Smooth muscle cell (in vitro differentiated cells): ENCODE measurements at regions not wholly inside any gene's neighbourhood (a gene's known extent, or its start where the extent isn't known, plus 50 kb on each side); places are given as distances from the start of the nearest gene placed in this dataset.

Experiments used
- DNase-seq: peaks from one replicate; lab custom pipeline; 2025; ENCODE audit not compliant: unreplicated experiment; lab: John Stamatoyannopoulos, UW
- H2AFZ ChIP-seq: fragments of 200-600 bp; sonication (generic); 2 replicates; pipeline ENCODE4 v1.6.0; 2016; ENCODE audit warnings: antibody characterized with exemption, low read depth, mild to moderate bottlenecking
- H3F3A ChIP-seq: fragments of 200-600 bp; sonication (generic); 2 replicates; pipeline ENCODE4 v1.6.0; 2017; ENCODE audit warnings: antibody characterized with exemption, low read depth
- H3K27ac ChIP-seq: fragments of 200-600 bp; sonication (generic); 2 replicates; pipeline ENCODE4 v1.5.1; 2016; ENCODE audit warnings: low read depth, mild to moderate bottlenecking
- H3K27me3 ChIP-seq: fragments of 200-600 bp; sonication (generic); 2 replicates; pipeline ENCODE4 v1.6.1; 2016; ENCODE audit warnings: low read depth, mild to moderate bottlenecking
- H3K36me3 ChIP-seq: fragments of 200-600 bp; sonication (generic); 2 replicates; pipeline ENCODE4 v1.5.1; 2016; ENCODE audit warnings: low read depth
- H3K4me1 ChIP-seq: fragments of 200-600 bp; sonication (generic); 2 replicates; pipeline ENCODE4 v1.5.1; 2016; ENCODE audit warnings: low read depth
- H3K4me2 ChIP-seq: fragments of 200-600 bp; sonication (generic); 2 replicates; pipeline ENCODE4 v1.6.0; 2016; ENCODE audit warnings: mild to moderate bottlenecking
- H3K4me3 ChIP-seq: fragments of 200-600 bp; sonication (generic); 2 replicates; pipeline ENCODE4 v1.5.1; 2016; ENCODE audit warnings: mild to moderate bottlenecking
- H3K79me2 ChIP-seq: fragments of 200-600 bp; sonication (generic); 2 replicates; pipeline ENCODE4 v1.6.0; 2016; ENCODE audit warnings: low read depth, mild to moderate bottlenecking
- H3K9ac ChIP-seq: fragments of 200-600 bp; sonication (generic); 2 replicates; pipeline ENCODE4 v1.6.0; 2016; ENCODE audit warnings: low read depth
- H3K9me3 ChIP-seq: fragments of 200-600 bp; sonication (generic); replicated peaks from 2 replicates; pipeline ENCODE4 v1.5.1; 2016; ENCODE audit warnings: low read depth
- H4K20me1 ChIP-seq: fragments of 200-600 bp; sonication (generic); 2 replicates; pipeline ENCODE4 v1.6.0; 2016; ENCODE audit warnings: low read depth
- CTCF ChIP-seq: fragments of 200-600 bp; sonication (generic); IDR thresholded peaks from 2 replicates; pipeline ENCODE4 v1.5.1; 2017; ENCODE audit warnings: borderline replicate concordance, mild to moderate bottlenecking, antibody characterized with exemption; ENCODE audit not compliant: insufficient read depth, poor library complexity, severe bottlenecking
- WGBS: methylation state at CpG from one replicate; pipeline ENCODE4 v1.1.7; 2016; ENCODE audit warnings: low lambda C conversion rate; 5-methylcytosine and 5-hydroxymethylcytosine counted together

GRCh38 chr4:188989371-188989770, 850.1 kb downstream of the TRIML1 start:
- H3K4me1 ChIP-seq, result no peaks in the 10 kb centered on the region
- H3K79me2 ChIP-seq, result no peaks in the 10 kb centered on the region
- no peaks in the 10 kb centered on the region for H3K36me3 ChIP-seq
- no peaks in the 10 kb centered on the region for H3K9me3 ChIP-seq
- no peak overlapping the region for H3K4me2 ChIP-seq
- no peaks in the 10 kb centered on the region for H3K27me3 ChIP-seq
- no peak for DNase-seq
- H4K20me1 ChIP-seq, result no peaks in the 10 kb centered on the region
- no peak overlapping the region for H3K4me3 ChIP-seq
- no peak overlapping the region for H2AFZ ChIP-seq
- no peaks in the 10 kb centered on the region for H3F3A ChIP-seq
- WGBS, result 91% methylated on average over 3 of the region's 3 CpGs
- H3K27ac ChIP-seq, result no peak overlapping the region
- TF ChIP-seq CTCF, result no peak
- no peak overlapping the region for H3K9ac ChIP-seq

GRCh38 chr4:188992706-188993105, 853.5 kb downstream of the TRIML1 start:
- 56% methylated on average over 1 of the region's 1 CpG for WGBS
- H3K4me2 ChIP-seq, result no peak overlapping the region
- DNase-seq, result no peak

GRCh38 chr4:188993871-188994270, 854.6 kb downstream of the TRIML1 start:
- Histone ChIP-seq H3F3A (no peaks in the 10 kb centered on the region), H3K27ac (no peak overlapping the region), H3K9me3 (no peaks in the 10 kb centered on the region), H3K4me3 (no peak overlapping the region), H2AFZ (no peak overlapping the region), H3K4me2 (no peak overlapping the region), H3K9ac (no peak overlapping the region), H4K20me1 (no peaks in the 10 kb centered on the region), H3K36me3 (no peaks in the 10 kb centered on the region), H3K79me2 (no peaks in the 10 kb centered on the region), H3K27me3 (no peaks in the 10 kb centered on the region), H3K4me1 (no peaks in the 10 kb centered on the region)
- no peak for DNase-seq
- WGBS, result 92% methylated on average over 6 of the region's 6 CpGs
- TF ChIP-seq CTCF, result no peak

More at GRCh38 chr4:188992706-188993105, 853.5 kb downstream of the TRIML1 start:
- H3K36me3 ChIP-seq, result no peaks in the 10 kb centered on the region
- H3K9ac ChIP-seq, result no peak overlapping the region
- H3K27ac ChIP-seq, result no peak overlapping the region
- no peaks in the 10 kb centered on the region for H3K4me1 ChIP-seq
- no peaks in the 10 kb centered on the region for H3F3A ChIP-seq
- no peaks in the 10 kb centered on the region for H3K79me2 ChIP-seq
- no peak for TF ChIP-seq CTCF
- no peaks in the 10 kb centered on the region for H3K27me3 ChIP-seq
- H4K20me1 ChIP-seq, result no peaks in the 10 kb centered on the region
- H3K9me3 ChIP-seq, result no peaks in the 10 kb centered on the region
- H3K4me3 ChIP-seq, result no peak overlapping the region
- H2AFZ ChIP-seq, result no peak overlapping the region

GRCh38 chr4:189001283-189001970, 862.2 kb downstream of the TRIML1 start:
- H3K4me1 ChIP-seq, result no peaks in the 10 kb centered on the region
- no peaks in the 10 kb centered on the region for H3K27me3 ChIP-seq
- H3K4me2 ChIP-seq, result no peak overlapping the region
- WGBS, result 97% methylated on average over 12 of the region's 12 CpGs
- no peaks in the 10 kb centered on the region for H3K36me3 ChIP-seq
- no peak for DNase-seq
- H3K79me2 ChIP-seq, result no peaks in the 10 kb centered on the region
- no peaks in the 10 kb centered on the region for H3K9me3 ChIP-seq
- H2AFZ ChIP-seq, result no peak overlapping the region
- no peak overlapping the region for H3K27ac ChIP-seq
- H4K20me1 ChIP-seq, result no peaks in the 10 kb centered on the region
- TF ChIP-seq CTCF, result no peak
- H3K9ac ChIP-seq, result no peak overlapping the region
- H3F3A ChIP-seq, result no peaks in the 10 kb centered on the region
- no peak overlapping the region for H3K4me3 ChIP-seq
